ENCODE measurements at regions not wholly inside any gene's neighbourhood (a gene's known extent, or its start where the extent isn't known, plus 50 kb on each side); places are given as distances from the start of the nearest gene placed in this dataset.

DNA sequence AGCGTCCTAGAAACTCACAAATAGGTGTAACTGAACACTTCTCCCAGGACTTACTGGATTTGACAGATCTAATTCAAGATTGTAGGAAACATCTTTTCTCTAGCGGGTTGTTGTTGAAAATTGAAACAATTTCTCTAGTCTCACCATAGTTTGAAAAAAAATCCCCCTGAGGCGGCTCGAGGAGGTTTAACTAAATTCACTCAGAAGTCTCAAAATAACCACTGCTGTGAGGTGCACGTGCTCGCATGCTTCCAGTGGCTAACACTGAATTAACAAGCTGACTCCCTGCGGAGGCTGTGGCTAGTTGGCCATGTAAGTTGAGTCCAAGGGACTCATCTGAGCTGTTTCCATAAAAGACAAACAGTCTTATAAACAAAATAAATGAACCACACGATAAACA is 503.9 kb downstream of the OCA2 start:
- no TSS peak for BruUV-seq (replicated peaks)
- ChIA-PET CTCF (no interaction called here), POLR2A (no interaction called here)
- TF ChIP-seq, protein P1, sequence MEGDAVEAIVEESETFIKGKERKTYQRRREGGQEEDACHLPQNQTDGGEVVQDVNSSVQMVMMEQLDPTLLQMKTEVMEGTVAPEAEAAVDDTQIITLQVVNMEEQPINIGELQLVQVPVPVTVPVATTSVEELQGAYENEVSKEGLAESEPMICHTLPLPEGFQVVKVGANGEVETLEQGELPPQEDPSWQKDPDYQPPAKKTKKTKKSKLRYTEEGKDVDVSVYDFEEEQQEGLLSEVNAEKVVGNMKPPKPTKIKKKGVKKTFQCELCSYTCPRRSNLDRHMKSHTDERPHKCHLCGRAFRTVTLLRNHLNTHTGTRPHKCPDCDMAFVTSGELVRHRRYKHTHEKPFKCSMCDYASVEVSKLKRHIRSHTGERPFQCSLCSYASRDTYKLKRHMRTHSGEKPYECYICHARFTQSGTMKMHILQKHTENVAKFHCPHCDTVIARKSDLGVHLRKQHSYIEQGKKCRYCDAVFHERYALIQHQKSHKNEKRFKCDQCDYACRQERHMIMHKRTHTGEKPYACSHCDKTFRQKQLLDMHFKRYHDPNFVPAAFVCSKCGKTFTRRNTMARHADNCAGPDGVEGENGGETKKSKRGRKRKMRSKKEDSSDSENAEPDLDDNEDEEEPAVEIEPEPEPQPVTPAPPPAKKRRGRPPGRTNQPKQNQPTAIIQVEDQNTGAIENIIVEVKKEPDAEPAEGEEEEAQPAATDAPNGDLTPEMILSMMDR (IDR thresholded peaks at IDR 0.05; ENCODE audit: unreplicated experiment) = no peak
- H3K27ac Mint-ChIP-seq (ENCODE audit: low read depth, unreplicated experiment) = no peak overlapping the region
- no peak for DNase-seq (ENCODE audit: unreplicated experiment)
- H3K9me3 Mint-ChIP-seq (ENCODE audit: unreplicated experiment) = peaks cover 59% of the 10 kb centered on the region
- H3K4me1 Mint-ChIP-seq (ENCODE audit: insufficient read depth, unreplicated experiment) = no peaks in the 10 kb centered on the region
- intact Hi-C loops (cut with micrococcal nuclease) = no loop called here
- H3K36me3 Mint-ChIP-seq (ENCODE audit: insufficient read depth, unreplicated experiment) = no peaks in the 10 kb centered on the region
- no peak overlapping the region for H3K4me3 Mint-ChIP-seq (ENCODE audit: unreplicated experiment)
- no peaks in the 10 kb centered on the region for H3K27me3 Mint-ChIP-seq (ENCODE audit: insufficient read depth, unreplicated experiment)

DNA sequence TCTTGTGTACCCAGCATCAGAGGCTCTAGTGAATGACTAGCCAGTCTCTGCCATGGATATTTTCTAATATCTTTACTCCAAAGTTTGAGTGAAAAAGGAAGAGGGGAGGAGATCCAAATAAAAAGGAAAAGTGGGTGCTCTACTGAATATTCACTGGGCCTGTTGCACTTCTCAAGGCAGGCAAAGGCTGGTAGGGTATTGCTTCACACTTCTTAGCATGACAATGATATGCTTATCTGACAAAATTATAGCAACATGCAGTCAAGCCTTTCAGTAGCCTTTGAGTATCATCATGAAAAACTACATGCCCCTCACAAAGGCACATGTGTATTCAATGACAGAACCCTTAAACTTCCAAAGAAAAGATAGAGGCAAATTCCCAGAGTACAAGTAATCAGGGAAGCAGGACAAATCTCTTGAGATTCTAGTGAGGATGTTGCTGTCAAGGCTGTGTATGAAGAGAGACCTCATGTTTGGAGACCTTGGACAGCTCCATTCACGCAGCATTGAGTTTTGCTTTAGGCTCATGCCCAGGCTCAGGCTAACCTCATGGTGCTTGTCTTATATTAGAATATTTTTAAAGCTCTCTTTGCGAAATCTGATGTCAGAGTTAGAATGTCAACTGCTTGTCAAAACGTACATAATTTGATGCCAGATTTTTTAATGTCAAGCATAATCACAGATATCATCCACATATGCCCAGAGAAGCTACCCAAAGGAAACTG is 506.9 kb downstream of the OCA2 start:
- no peak overlapping the region for H3K27ac Mint-ChIP-seq (ENCODE audit: low read depth, unreplicated experiment)
- no TSS peak for BruUV-seq (replicated peaks)
- no peaks in the 10 kb centered on the region for H3K36me3 Mint-ChIP-seq (ENCODE audit: insufficient read depth, unreplicated experiment)
- DNase-seq (ENCODE audit: unreplicated experiment) = no peak
- POLR2A ChIA-PET = no interaction called here
- no peak overlapping the region for H3K4me3 Mint-ChIP-seq (ENCODE audit: unreplicated experiment)
- H3K4me1 Mint-ChIP-seq (ENCODE audit: insufficient read depth, unreplicated experiment) = no peaks in the 10 kb centered on the region
- intact Hi-C loops (cut with micrococcal nuclease) = no loop called here
- TF ChIP-seq, protein P1 (IDR thresholded peaks at IDR 0.05; ENCODE audit: unreplicated experiment) = no peak
- no peaks in the 10 kb centered on the region for H3K27me3 Mint-ChIP-seq (ENCODE audit: insufficient read depth, unreplicated experiment)
- peaks cover 56% of the 10 kb centered on the region for H3K9me3 Mint-ChIP-seq (ENCODE audit: unreplicated experiment)
- CTCF ChIA-PET = interaction anchor here (0.5 kb wide), 1 partner anchor 1347 kb away, joined by 3 read pairs; no protein-coding TSS in a partner anchor
